Colonic mucosa (tissue), 4 donors: ENCODE measurements at regions not wholly inside any gene's neighbourhood (a gene's known extent, or its start where the extent isn't known, plus 50 kb on each side); places are given as distances from the start of the nearest gene placed in this dataset.

Experiments used
- DNase-seq: peaks from one replicate; pipeline ENCODE4 v3.0.0-alpha.2; 2020
- H3K27ac ChIP-seq: fragments of 200-600 bp; one replicate; pipeline ENCODE4 v1.8.0; 2021
- H3K27me3 ChIP-seq: fragments of 200-600 bp; one replicate; pipeline ENCODE4 v1.8.0; 2021
- H3K36me3 ChIP-seq: fragments of 200-600 bp; one replicate; pipeline ENCODE4 v1.8.0; 2021
- H3K4me1 ChIP-seq: fragments of 200-600 bp; one replicate; pipeline ENCODE4 v1.8.0; 2021; ENCODE audit warnings: mild to moderate bottlenecking
- H3K4me3 ChIP-seq: fragments of 200-600 bp; one replicate; pipeline ENCODE4 v1.8.0; 2021
- H3K9ac ChIP-seq, 2 donors: one replicate each; pipeline ENCODE4 v1.7.0; 2013; ENCODE audit warnings: control low read depth in 2 of 2, low read depth in 2 of 2, low read length in 2 of 2
- H3K9me3 ChIP-seq: fragments of 200-600 bp; one replicate; pipeline ENCODE4 v1.8.0; 2021
- CTCF ChIP-seq: fragments of 200-600 bp; IDR thresholded peaks from one replicate; pipeline ENCODE4 v1.8.0; 2022; ENCODE audit warnings: antibody characterized with exemption, mild to moderate bottlenecking
- intact Hi-C: fragments of 100-400 bp; cut with DNase I; formaldehyde crosslinking; loops from one replicate; pipeline ENCODE4 v1.14.1; 2022
- donor health status: healthy.
- donor health status: DM: no; HTN: no; CAD: no.
- donor health status: DM: no; HTN: no; CAD: no.

GRCh38 chr9:126128494-126129142, 198.0 kb upstream of the MVB12B start:
- no peak for TF ChIP-seq CTCF
- no peaks in the 10 kb centered on the region for H3K4me1 ChIP-seq
- no peak overlapping the region for H3K27ac ChIP-seq
- intact Hi-C loops: no loop called here
- H3K9ac ChIP-seq: no peak overlapping the region
- no peaks in the 10 kb centered on the region for H3K27me3 ChIP-seq
- no peaks in the 10 kb centered on the region for H3K36me3 ChIP-seq
- no peak for DNase-seq
- H3K4me3 ChIP-seq: no peak overlapping the region
- no peaks in the 10 kb centered on the region for H3K9me3 ChIP-seq

GRCh38 chr9:126131066-126132010, 195.3 kb upstream of the MVB12B start:
- no peak overlapping the region for H3K27ac ChIP-seq
- no peaks in the 10 kb centered on the region for H3K27me3 ChIP-seq
- DNase-seq: no peak
- no peak overlapping the region for H3K4me3 ChIP-seq
- intact Hi-C loops: no loop called here
- no peaks in the 10 kb centered on the region for H3K9me3 ChIP-seq
- TF ChIP-seq CTCF: no peak
- no peaks in the 10 kb centered on the region for H3K4me1 ChIP-seq
- H3K36me3 ChIP-seq: no peaks in the 10 kb centered on the region
- no peak overlapping the region for H3K9ac ChIP-seq

GRCh38 chr9:126132746-126133145, 193.9 kb upstream of the MVB12B start:
- Histone ChIP-seq H3K9ac (no peak overlapping the region), H3K4me1 (no peaks in the 10 kb centered on the region), H3K9me3 (no peaks in the 10 kb centered on the region), H3K27me3 (no peaks in the 10 kb centered on the region), H3K4me3 (no peak overlapping the region), H3K27ac (no peak overlapping the region), H3K36me3 (no peaks in the 10 kb centered on the region)
- TF ChIP-seq CTCF: no peak
- intact Hi-C loops: no loop called here
- no peak for DNase-seq

- Histone ChIP-seq H3K9ac (no peak overlapping the region), H3K27me3 (no peaks in the 10 kb centered on the region), H3K27ac (no peak overlapping the region), H3K9me3 (no peaks in the 10 kb centered on the region), H3K4me3 (no peak overlapping the region), H3K4me1 (no peaks in the 10 kb centered on the region), H3K36me3 (no peaks in the 10 kb centered on the region)
- intact Hi-C loops: no loop called here
- no peak for DNase-seq
- no peak for TF ChIP-seq CTCF
Measured at GRCh38 chr9:126144196-126144595, 182.4 kb upstream of the MVB12B start.

- no peaks in the 10 kb centered on the region for H3K4me1 ChIP-seq
- H3K9ac ChIP-seq: no peak overlapping the region
- TF ChIP-seq CTCF: no peak
- no peaks in the 10 kb centered on the region for H3K27me3 ChIP-seq
- no peaks in the 10 kb centered on the region for H3K9me3 ChIP-seq
- intact Hi-C loops: no loop called here
- no peak for DNase-seq
- no peaks in the 10 kb centered on the region for H3K36me3 ChIP-seq
- H3K4me3 ChIP-seq: no peak overlapping the region
- no peak overlapping the region for H3K27ac ChIP-seq
Measured at GRCh38 chr9:126144603-126145456, 181.8 kb upstream of the MVB12B start.
